ACC112 (cell line): ENCODE measurements at regions not wholly inside any gene's neighbourhood (a gene's known extent, or its start where the extent isn't known, plus 50 kb on each side); places are given as distances from the start of the nearest gene placed in this dataset.

ENCODE experiments used
- H2AFZ ChIP-seq: fragments of 200-600 bp; sonication (generic); one replicate; pipeline ENCODE4 v1.6.0; 2017; ENCODE audit warnings: antibody characterized with exemption, low read length; ENCODE audit not compliant: unreplicated experiment
- H3K27ac ChIP-seq: fragments of 200-600 bp; sonication (generic); 2 replicates; pipeline ENCODE4 v1.5.1; 2014; ENCODE audit warnings: low read depth, mild to moderate bottlenecking, antibody characterized with exemption, low read length, moderate library complexity
- H3K27me3 ChIP-seq: fragments of 200-600 bp; sonication (generic); 2 replicates; pipeline ENCODE4 v1.6.1; 2014; ENCODE audit warnings: mild to moderate bottlenecking, antibody characterized with exemption, low read length, moderate library complexity, mixed read lengths; ENCODE audit not compliant: insufficient read depth
- H3K36me3 ChIP-seq: fragments of 200-600 bp; sonication (generic); 2 replicates; pipeline ENCODE4 v1.6.1; 2016; ENCODE audit warnings: mild to moderate bottlenecking, antibody characterized with exemption, low read length, moderate library complexity, mixed read lengths; ENCODE audit not compliant: insufficient read depth
- H3K4me1 ChIP-seq: fragments of 200-600 bp; sonication (generic); one replicate; pipeline ENCODE4 v1.6.1; 2016; ENCODE audit warnings: low read length, mixed read lengths; ENCODE audit not compliant: insufficient read depth, unreplicated experiment, control insufficient read depth
- H3K4me3 ChIP-seq: fragments of 200-600 bp; sonication (generic); 2 replicates; pipeline ENCODE4 v1.5.1; 2014; ENCODE audit warnings: mild to moderate bottlenecking, low read depth, low read length
- H3K79me2 ChIP-seq: fragments of 200-600 bp; sonication (generic); one replicate; pipeline ENCODE4 v1.6.0; 2016; ENCODE audit warnings: low read length; ENCODE audit not compliant: control insufficient read depth, unreplicated experiment, insufficient read depth

DNA sequence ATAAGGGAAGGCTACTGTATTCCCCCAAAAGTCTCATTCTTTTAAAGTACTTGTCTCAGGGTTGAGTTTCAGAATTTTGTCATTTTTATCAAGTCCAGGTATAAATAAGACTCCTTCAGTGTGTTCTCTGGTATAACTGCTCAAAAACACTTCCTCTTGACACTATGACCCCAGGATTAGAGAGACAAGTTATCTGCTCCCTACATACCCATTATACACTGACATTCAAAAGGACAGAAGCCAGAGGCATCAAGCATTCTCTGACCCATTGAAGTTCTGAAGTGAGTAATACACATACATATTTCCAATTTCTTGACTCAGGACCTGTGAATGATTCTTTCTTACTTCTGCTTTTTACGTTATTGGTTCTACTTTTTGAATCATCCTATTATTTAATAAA lies 447.8 kb upstream of the CNTN5 start:
- no peaks in the 10 kb centered on the region for H3K4me1 ChIP-seq
- no peak overlapping the region for H2AFZ ChIP-seq
- no peak overlapping the region for H3K27ac ChIP-seq
- H3K79me2 ChIP-seq, result no peaks in the 10 kb centered on the region
- no peak overlapping the region for H3K4me3 ChIP-seq
- H3K36me3 ChIP-seq, result no peaks in the 10 kb centered on the region
- no peaks in the 10 kb centered on the region for H3K27me3 ChIP-seq

DNA sequence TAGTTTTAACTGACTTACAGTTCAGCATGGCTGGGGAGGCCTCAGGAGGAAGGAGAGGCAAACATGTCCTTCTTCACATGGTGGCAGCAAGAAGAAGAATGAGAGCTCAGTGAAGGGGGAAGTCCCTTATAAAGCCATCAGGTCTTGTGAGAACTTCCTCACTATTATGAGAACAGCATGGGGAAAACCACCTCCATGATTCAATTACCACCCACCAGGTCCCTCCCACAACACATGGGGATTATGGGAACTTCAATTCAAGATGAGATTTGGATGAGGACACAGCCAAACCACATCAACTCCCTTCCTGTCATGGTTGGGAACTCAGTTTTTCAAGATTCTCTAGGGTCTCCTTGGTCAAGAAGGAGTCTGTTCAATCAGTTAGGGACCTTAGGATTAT lies 432.9 kb upstream of the CNTN5 start:
- Histone ChIP-seq H2AFZ (no peak overlapping the region), H3K79me2 (no peaks in the 10 kb centered on the region), H3K36me3 (no peaks in the 10 kb centered on the region), H3K4me3 (no peak overlapping the region), H3K27ac (no peak overlapping the region), H3K27me3 (no peaks in the 10 kb centered on the region), H3K4me1 (no peaks in the 10 kb centered on the region)

DNA sequence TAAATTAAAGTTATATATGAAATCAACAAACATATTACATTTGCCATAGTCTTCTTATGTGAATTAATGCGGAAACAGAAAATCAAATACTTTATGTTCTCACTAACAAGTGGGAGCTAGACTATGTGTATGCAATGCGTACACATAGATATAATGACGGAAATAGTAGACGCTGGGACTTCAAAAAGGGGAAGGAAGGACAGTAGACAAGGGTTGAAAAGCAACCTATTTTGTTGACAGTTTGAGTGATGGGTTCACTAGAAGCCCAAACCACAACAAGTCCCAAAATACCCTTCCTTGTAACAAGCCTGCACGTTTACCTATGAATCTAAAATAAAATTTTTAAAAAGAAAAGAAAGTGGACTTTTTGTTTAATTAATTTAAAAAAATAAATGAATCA lies 430.8 kb upstream of the CNTN5 start:
- H3K79me2 ChIP-seq, result no peaks in the 10 kb centered on the region
- no peaks in the 10 kb centered on the region for H3K4me1 ChIP-seq
- H2AFZ ChIP-seq, result no peak overlapping the region
- no peak overlapping the region for H3K27ac ChIP-seq
- no peaks in the 10 kb centered on the region for H3K27me3 ChIP-seq
- H3K4me3 ChIP-seq, result no peak overlapping the region
- no peaks in the 10 kb centered on the region for H3K36me3 ChIP-seq

DNA sequence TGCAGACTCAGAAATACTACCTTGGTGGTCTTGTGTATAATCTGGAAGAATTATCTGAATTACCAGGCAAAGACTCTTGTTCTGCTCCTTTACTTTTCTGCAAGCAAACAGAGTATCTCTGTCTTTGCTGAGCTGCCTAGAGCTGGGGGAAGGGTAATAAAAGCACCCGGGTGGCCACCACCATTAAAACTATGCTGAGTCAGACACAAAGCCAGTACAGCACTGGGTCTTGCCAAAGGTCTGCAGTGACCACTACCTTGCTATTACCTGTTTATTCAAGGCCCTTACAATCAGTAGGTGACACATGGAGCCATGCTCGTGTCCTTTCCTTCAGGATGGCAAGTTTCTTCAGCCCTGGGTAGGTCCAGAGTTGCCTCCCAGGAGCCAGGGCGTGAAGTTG lies 420.6 kb upstream of the CNTN5 start:
- Histone ChIP-seq H3K27ac (no peak overlapping the region), H2AFZ (no peak overlapping the region), H3K27me3 (no peaks in the 10 kb centered on the region)

DNA sequence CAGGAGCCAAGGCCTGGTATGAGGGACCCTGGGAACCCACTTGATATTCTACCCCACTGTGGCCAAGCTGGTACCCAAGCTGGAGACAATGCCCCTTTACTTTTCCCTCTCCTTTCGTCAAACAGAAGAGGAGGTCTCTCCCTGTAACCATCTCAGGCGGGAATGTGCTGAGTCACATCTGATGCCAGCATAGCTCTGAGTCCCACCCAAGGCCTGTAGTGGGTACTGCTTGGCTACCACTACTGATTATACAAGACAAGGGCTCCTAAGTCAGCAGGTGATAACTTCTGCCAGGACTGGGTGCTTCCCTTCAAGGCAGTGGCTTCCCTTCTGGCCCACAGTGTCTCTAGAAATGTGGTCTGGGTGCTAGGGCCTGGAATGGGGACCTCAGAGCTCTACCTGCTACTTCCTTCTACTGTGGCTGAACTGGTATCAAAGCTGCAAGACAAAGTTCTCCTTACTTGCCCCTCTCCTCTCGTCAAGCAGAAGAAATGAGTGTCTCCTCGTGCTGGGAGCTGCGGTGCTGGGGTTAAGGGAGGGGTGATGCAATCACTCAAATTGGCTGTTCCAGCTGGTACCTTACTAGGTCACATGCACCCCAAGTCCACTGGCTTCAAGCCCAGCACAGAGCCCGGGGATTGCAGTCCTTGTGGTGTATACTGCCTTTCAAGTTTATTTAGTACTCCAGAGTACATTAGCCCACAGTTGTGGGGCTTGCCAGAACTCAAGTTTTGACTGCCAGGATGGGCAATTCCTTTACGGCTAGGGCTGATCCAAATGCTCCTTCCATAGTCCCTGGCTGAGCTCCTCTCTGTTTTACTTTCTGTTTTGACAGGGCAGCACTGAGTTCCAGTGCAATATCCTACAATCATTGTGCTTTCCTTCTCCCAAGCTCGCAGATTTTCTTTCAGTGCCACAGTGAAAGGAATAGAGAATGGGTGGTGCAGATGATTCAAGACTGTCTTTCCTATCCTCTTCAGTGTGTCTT lies 419.7 kb upstream of the CNTN5 start:
- Histone ChIP-seq H3K27ac (no peak overlapping the region), H3K4me3 (no peak overlapping the region), H3K4me1 (no peaks in the 10 kb centered on the region), H3K79me2 (no peaks in the 10 kb centered on the region), H3K27me3 (no peaks in the 10 kb centered on the region), H3K36me3 (no peaks in the 10 kb centered on the region), H2AFZ (no peak overlapping the region)

More for the DNA sequence above, 420.6 kb upstream of the CNTN5 start:
- Histone ChIP-seq H3K4me3 (no peak overlapping the region), H3K79me2 (no peaks in the 10 kb centered on the region), H3K4me1 (no peaks in the 10 kb centered on the region), H3K36me3 (no peaks in the 10 kb centered on the region)

DNA sequence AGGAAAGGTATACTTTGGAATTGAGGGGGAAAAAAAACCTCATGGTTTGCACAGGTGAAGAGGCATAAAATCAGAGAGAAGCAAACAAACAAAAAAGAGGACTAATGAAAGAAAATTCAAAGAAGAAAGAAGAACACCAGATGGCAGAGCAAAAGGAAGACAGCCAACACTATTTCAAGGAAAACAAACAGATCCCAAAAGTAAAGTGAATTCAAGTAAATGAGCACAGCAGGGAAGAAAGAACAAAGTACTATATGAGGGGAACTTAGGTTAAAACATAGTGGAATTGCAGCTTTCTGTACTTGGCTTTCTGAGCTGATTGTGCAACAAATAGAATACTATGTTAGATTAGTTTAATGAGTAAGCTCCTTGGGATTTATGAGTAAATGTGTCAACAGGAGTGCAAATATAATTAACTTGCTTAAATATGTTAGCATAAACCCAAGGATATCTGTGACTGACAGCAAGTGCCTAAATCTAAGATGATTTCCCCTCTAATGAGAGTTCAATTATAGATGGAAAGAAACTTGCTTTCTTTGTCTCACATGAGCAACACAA lies 404.6 kb upstream of the CNTN5 start:
- Histone ChIP-seq H3K36me3 (no peaks in the 10 kb centered on the region), H3K79me2 (no peaks in the 10 kb centered on the region), H3K27ac (no peak overlapping the region), H3K4me3 (no peak overlapping the region), H3K27me3 (no peaks in the 10 kb centered on the region), H2AFZ (no peak overlapping the region), H3K4me1 (no peaks in the 10 kb centered on the region)

DNA sequence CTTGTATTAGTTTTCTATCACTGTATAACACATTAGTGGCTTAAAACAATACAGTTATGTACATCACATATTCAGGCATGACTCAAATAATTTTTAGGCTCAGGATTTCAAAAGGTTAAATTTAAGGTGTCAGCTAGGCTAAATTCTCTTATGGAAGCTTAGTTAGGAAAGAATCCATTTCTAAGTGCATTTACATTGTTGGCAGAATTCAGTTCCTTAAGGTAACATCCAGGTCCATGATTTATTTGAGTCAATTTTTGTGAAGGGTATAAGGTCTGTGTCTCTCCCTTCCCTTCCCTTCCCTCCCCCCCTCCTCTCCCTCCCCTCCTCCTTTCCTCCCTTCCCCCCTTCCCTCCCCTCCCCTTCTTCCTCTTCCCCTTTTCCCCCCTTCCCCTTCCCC lies 399.0 kb upstream of the CNTN5 start:
- H3K4me1 ChIP-seq, result no peaks in the 10 kb centered on the region
- H3K27ac ChIP-seq, result no peak overlapping the region
- H3K36me3 ChIP-seq, result no peaks in the 10 kb centered on the region
- no peaks in the 10 kb centered on the region for H3K27me3 ChIP-seq
- no peak overlapping the region for H3K4me3 ChIP-seq
- H2AFZ ChIP-seq, result no peak overlapping the region
- H3K79me2 ChIP-seq, result no peaks in the 10 kb centered on the region

DNA sequence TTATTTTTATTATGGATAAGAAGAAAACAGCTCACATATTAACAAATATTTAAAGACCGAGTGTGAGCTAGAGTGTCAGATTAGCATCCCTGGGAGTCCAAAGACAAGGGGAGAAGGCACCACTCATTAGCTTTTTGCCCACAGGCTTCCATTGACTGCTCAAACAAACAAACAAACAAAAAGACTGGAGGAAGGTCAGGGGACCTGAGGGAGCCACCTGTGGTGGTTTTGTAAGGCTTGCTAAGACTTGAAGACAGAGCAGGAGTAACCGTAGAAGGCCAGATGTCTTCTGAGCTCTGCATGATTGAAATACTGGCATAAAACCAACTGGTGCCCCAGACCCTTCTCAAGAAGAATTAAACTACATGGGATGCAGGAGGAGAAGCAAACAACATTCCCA lies 395.2 kb upstream of the CNTN5 start:
- Histone ChIP-seq H3K4me1 (no peaks in the 10 kb centered on the region), H3K4me3 (no peak overlapping the region), H3K27me3 (no peaks in the 10 kb centered on the region), H3K79me2 (no peaks in the 10 kb centered on the region), H3K36me3 (no peaks in the 10 kb centered on the region), H2AFZ (no peak overlapping the region), H3K27ac (no peak overlapping the region)

DNA sequence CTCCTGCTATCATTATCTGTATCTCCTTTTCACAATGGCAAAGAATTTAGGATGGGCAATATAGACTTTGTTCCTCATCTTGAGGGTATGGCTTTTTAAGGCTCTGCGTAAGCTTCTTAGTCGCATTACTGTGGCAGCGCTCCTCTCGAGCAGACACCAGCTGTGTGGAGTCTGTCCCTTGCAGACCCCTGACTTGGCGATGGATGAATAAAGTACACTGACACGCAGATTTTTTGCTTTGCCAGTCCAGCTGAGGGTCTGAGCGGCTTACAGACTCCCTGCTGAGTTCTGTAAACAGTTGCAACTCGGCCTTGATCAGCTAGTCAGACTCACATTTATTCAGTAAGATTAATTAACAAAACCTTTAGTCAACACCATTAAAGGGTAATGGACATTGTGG lies 390.0 kb upstream of the CNTN5 start:
- no peaks in the 10 kb centered on the region for H3K36me3 ChIP-seq
- no peaks in the 10 kb centered on the region for H3K79me2 ChIP-seq
- no peaks in the 10 kb centered on the region for H3K27me3 ChIP-seq
- no peaks in the 10 kb centered on the region for H3K4me1 ChIP-seq
- no peak overlapping the region for H3K27ac ChIP-seq
- no peak overlapping the region for H3K4me3 ChIP-seq
- no peak overlapping the region for H2AFZ ChIP-seq

DNA sequence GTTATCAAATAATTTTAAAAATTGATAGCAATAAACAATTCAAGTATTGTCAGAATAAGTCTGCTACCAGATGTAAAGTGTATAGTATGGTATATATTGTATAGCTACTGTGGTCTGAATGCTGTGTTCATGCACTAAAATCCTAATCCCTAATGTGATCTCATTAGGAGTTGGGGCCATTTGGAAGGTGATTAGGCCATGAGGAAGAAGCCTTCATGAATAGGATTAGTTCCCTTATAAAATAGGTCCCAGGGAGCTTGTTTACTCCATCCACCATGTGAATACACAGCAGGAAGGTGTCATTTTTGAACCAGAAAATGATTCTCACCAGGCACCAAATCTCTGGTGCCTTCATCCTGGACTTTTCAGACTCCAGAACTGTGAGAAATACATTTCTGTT lies 363.0 kb upstream of the CNTN5 start:
- Histone ChIP-seq H3K27me3 (no peaks in the 10 kb centered on the region), H3K79me2 (no peaks in the 10 kb centered on the region), H3K4me1 (no peaks in the 10 kb centered on the region), H3K4me3 (no peak overlapping the region), H2AFZ (no peak overlapping the region), H3K36me3 (no peaks in the 10 kb centered on the region), H3K27ac (no peak overlapping the region)

DNA sequence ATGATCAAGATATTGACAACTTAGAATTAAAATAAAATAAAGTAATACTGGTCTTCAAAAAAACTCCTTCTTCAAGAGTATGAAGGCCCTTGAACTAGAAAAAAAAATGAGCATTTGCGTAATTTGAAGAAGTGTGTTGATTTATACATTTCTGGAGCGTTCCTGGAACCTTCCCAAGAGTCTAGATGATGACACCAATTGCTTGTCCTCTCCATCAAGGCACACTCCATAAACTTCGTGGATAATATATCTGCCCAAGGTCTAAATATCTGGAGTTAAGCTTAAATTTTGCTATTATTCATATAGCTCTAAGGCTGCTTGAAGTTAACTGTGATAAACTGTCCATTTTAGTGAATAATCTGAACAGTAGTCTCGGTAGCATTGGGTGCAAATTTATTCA lies 361.3 kb upstream of the CNTN5 start:
- Histone ChIP-seq H3K27me3 (no peaks in the 10 kb centered on the region), H3K79me2 (no peaks in the 10 kb centered on the region), H3K4me1 (no peaks in the 10 kb centered on the region), H3K36me3 (no peaks in the 10 kb centered on the region), H3K4me3 (no peak overlapping the region), H2AFZ (no peak overlapping the region), H3K27ac (no peak overlapping the region)
